ENCODE measurements at regions not wholly inside any gene's neighbourhood (a gene's known extent, or its start where the extent isn't known, plus 50 kb on each side); places are given as distances from the start of the nearest gene placed in this dataset.
"Not testable (repeated sequence)": the region's sequence is repeated elsewhere in the genome, so short reads cannot be mapped to it uniquely, and the experiment has no call there.

GRCh38 chrX:39047174-39047573, 245.9 kb downstream of the MID1IP1 start:
- DNase-seq (ENCODE audit: low read depth): no peak

- no peak for DNase-seq (ENCODE audit: low read depth)
Measured at GRCh38 chrX:39049975-39050374, 248.7 kb downstream of the MID1IP1 start.

- no peak for DNase-seq (ENCODE audit: low read depth)
Measured at GRCh38 chrX:39050427-39050826, 249.2 kb downstream of the MID1IP1 start.

- DNase-seq (ENCODE audit: low read depth): no peak
Measured at GRCh38 chrX:39052751-39053150, 251.5 kb downstream of the MID1IP1 start.

- DNase-seq (ENCODE audit: low read depth): no peak
Measured at GRCh38 chrX:39058724-39059123, 257.5 kb downstream of the MID1IP1 start.

GRCh38 chrX:39059866-39060265, 258.6 kb downstream of the MID1IP1 start:
- DNase-seq (ENCODE audit: low read depth): no peak

- no peak for DNase-seq (ENCODE audit: low read depth)
Measured at GRCh38 chrX:39063037-39063436, 261.8 kb downstream of the MID1IP1 start.

- DNase-seq (ENCODE audit: low read depth): no peak
Measured at GRCh38 chrX:39063702-39064101, 262.4 kb downstream of the MID1IP1 start.

GRCh38 chrX:39065051-39065871, 264.0 kb downstream of the MID1IP1 start:
- DNase-seq (ENCODE audit: low read depth): no peak

- DNase-seq (ENCODE audit: low read depth): no peak
Measured at GRCh38 chrX:39067866-39068265, 266.6 kb downstream of the MID1IP1 start.

GRCh38 chrX:39068634-39069033, 267.4 kb downstream of the MID1IP1 start:
- not testable (repeated sequence) for DNase-seq (ENCODE audit: low read depth)

- no peak for DNase-seq (ENCODE audit: low read depth)
Measured at GRCh38 chrX:39070009-39070408, 268.8 kb downstream of the MID1IP1 start.

- no peak for DNase-seq (ENCODE audit: low read depth)
Measured at GRCh38 chrX:39073131-39073530, 271.9 kb downstream of the MID1IP1 start.

- DNase-seq (ENCODE audit: low read depth): no peak
Measured at GRCh38 chrX:39096599-39096998, 295.3 kb downstream of the MID1IP1 start.

GRCh38 chrX:39104745-39105144, 303.5 kb downstream of the MID1IP1 start:
- DNase-seq (ENCODE audit: low read depth): no peak

- DNase-seq (ENCODE audit: low read depth): peak; percentile 19
Measured at GRCh38 chrX:39112143-39112542, 310.9 kb downstream of the MID1IP1 start.

GRCh38 chrX:39115166-39115565, 313.9 kb downstream of the MID1IP1 start:
- DNase-seq (ENCODE audit: low read depth): no peak

- no peak for DNase-seq (ENCODE audit: low read depth)
Measured at GRCh38 chrX:39117101-39117500, 315.8 kb downstream of the MID1IP1 start.

GRCh38 chrX:39121903-39122302, 320.6 kb downstream of the MID1IP1 start:
- DNase-seq (ENCODE audit: low read depth): no peak

- DNase-seq (ENCODE audit: low read depth): no peak
Measured at GRCh38 chrX:39125834-39126233, 324.6 kb downstream of the MID1IP1 start.

- DNase-seq (ENCODE audit: low read depth): peak; percentile 13
Measured at GRCh38 chrX:39133971-39134370, 332.7 kb downstream of the MID1IP1 start.

- no peak for DNase-seq (ENCODE audit: low read depth)
Measured at GRCh38 chrX:39137363-39137954, 336.2 kb downstream of the MID1IP1 start.

- no peak for DNase-seq (ENCODE audit: low read depth)
Measured at GRCh38 chrX:39140581-39140980, 339.3 kb downstream of the MID1IP1 start.
